ENCODE measurements at regions not wholly inside any gene's neighbourhood (a gene's known extent, or its start where the extent isn't known, plus 50 kb on each side); places are given as distances from the start of the nearest gene placed in this dataset.

GRCh38 chr9:36728651-36729520 is 156.2 kb downstream of the MELK start:
- H3K4me1 Mint-ChIP-seq (ENCODE audit: low read depth) = peaks cover 8% of the 10 kb centered on the region
- no peaks in the 10 kb centered on the region for H3K9me3 Mint-ChIP-seq
- no peaks in the 10 kb centered on the region for H3K27me3 Mint-ChIP-seq
- H3K36me3 Mint-ChIP-seq (ENCODE audit: low read depth) = no peaks in the 10 kb centered on the region
- intact Hi-C loops (cut with micrococcal nuclease) = loop anchor here (1.0 to 5.0 kb wide), 2 partner anchors 96 to 322 kb away; no protein-coding TSS in a partner anchor
- H3K4me3 Mint-ChIP-seq = no peak overlapping the region
- H3K27ac Mint-ChIP-seq = no peak overlapping the region

- Mint-ChIP-seq H3K9me3 (no peaks in the 10 kb centered on the region), H3K4me3 (no peak overlapping the region), H3K27ac (no peak overlapping the region), H3K27me3 (no peaks in the 10 kb centered on the region), H3K4me1 (ENCODE audit: low read depth) (peaks cover 8% of the 10 kb centered on the region), H3K36me3 (ENCODE audit: low read depth) (no peaks in the 10 kb centered on the region)
- intact Hi-C loops (cut with micrococcal nuclease) = loop anchor here (1.0 to 5.0 kb wide), 2 partner anchors 97 to 323 kb away; no protein-coding TSS in a partner anchor
These were observed 157.2 kb downstream of the MELK start for GRCh38 chr9:36729906-36730305.

GRCh38 chr9:36730414-36730813 is 157.7 kb downstream of the MELK start:
- intact Hi-C loops (cut with micrococcal nuclease) = no loop called here
- no peak overlapping the region for H3K4me3 Mint-ChIP-seq
- peaks cover 8% of the 10 kb centered on the region for H3K4me1 Mint-ChIP-seq (ENCODE audit: low read depth)
- no peak overlapping the region for H3K27ac Mint-ChIP-seq
- H3K36me3 Mint-ChIP-seq (ENCODE audit: low read depth) = no peaks in the 10 kb centered on the region
- no peaks in the 10 kb centered on the region for H3K9me3 Mint-ChIP-seq
- no peaks in the 10 kb centered on the region for H3K27me3 Mint-ChIP-seq

GRCh38 chr9:36731068-36731956 is 158.6 kb downstream of the MELK start:
- peaks cover 8% of the 10 kb centered on the region for H3K4me1 Mint-ChIP-seq (ENCODE audit: low read depth)
- peaks cover 6% of the 10 kb centered on the region for H3K27me3 Mint-ChIP-seq
- no peaks in the 10 kb centered on the region for H3K9me3 Mint-ChIP-seq
- intact Hi-C loops (cut with micrococcal nuclease) = no loop called here
- no peak overlapping the region for H3K4me3 Mint-ChIP-seq
- H3K27ac Mint-ChIP-seq = no peak overlapping the region
- no peaks in the 10 kb centered on the region for H3K36me3 Mint-ChIP-seq (ENCODE audit: low read depth)

- Mint-ChIP-seq H3K36me3 (ENCODE audit: low read depth) (no peaks in the 10 kb centered on the region), H3K27ac (no peak overlapping the region), H3K4me3 (no peak overlapping the region), H3K27me3 (peaks cover 24% of the 10 kb centered on the region), H3K9me3 (no peaks in the 10 kb centered on the region), H3K4me1 (ENCODE audit: low read depth) (peaks cover 8% of the 10 kb centered on the region)
- intact Hi-C loops (cut with micrococcal nuclease) = no loop called here
These were observed 162.0 kb downstream of the MELK start for GRCh38 chr9:36734737-36735136.

- H3K9me3 Mint-ChIP-seq = no peaks in the 10 kb centered on the region
- intact Hi-C loops (cut with micrococcal nuclease) = no loop called here
- H3K27ac Mint-ChIP-seq = no peak overlapping the region
- no peak overlapping the region for H3K4me3 Mint-ChIP-seq
- H3K27me3 Mint-ChIP-seq = peaks cover 42% of the 10 kb centered on the region
- no peaks in the 10 kb centered on the region for H3K36me3 Mint-ChIP-seq (ENCODE audit: low read depth)
- H3K4me1 Mint-ChIP-seq (ENCODE audit: low read depth) = peaks cover 3% of the 10 kb centered on the region
These were observed 164.0 kb downstream of the MELK start for GRCh38 chr9:36736648-36737047.

GRCh38 chr9:36738318-36738976 is 165.8 kb downstream of the MELK start:
- Mint-ChIP-seq H3K4me3 (no peak overlapping the region), H3K27ac (no peak overlapping the region), H3K36me3 (ENCODE audit: low read depth) (no peaks in the 10 kb centered on the region), H3K4me1 (ENCODE audit: low read depth) (no peaks in the 10 kb centered on the region), H3K27me3 (peaks cover 53% of the 10 kb centered on the region), H3K9me3 (no peaks in the 10 kb centered on the region)
- intact Hi-C loops (cut with micrococcal nuclease) = no loop called here

- no peaks in the 10 kb centered on the region for H3K9me3 Mint-ChIP-seq
- H3K4me3 Mint-ChIP-seq = no peak overlapping the region
- no peak overlapping the region for H3K27ac Mint-ChIP-seq
- H3K36me3 Mint-ChIP-seq (ENCODE audit: low read depth) = no peaks in the 10 kb centered on the region
- peaks cover 53% of the 10 kb centered on the region for H3K27me3 Mint-ChIP-seq
- intact Hi-C loops (cut with micrococcal nuclease) = no loop called here
- no peaks in the 10 kb centered on the region for H3K4me1 Mint-ChIP-seq (ENCODE audit: low read depth)
These were observed 166.8 kb downstream of the MELK start for GRCh38 chr9:36739373-36740116.

GRCh38 chr9:36742264-36742663 is 169.6 kb downstream of the MELK start:
- Mint-ChIP-seq H3K36me3 (ENCODE audit: low read depth) (no peaks in the 10 kb centered on the region), H3K4me1 (ENCODE audit: low read depth) (no peaks in the 10 kb centered on the region), H3K27ac (no peak overlapping the region), H3K4me3 (no peak overlapping the region), H3K9me3 (no peaks in the 10 kb centered on the region), H3K27me3 (peaks cover 47% of the 10 kb centered on the region)
- intact Hi-C loops (cut with micrococcal nuclease) = no loop called here

- Mint-ChIP-seq H3K27me3 (peaks cover 41% of the 10 kb centered on the region), H3K4me3 (no peak overlapping the region), H3K27ac (no peak overlapping the region), H3K9me3 (no peaks in the 10 kb centered on the region), H3K36me3 (ENCODE audit: low read depth) (no peaks in the 10 kb centered on the region), H3K4me1 (ENCODE audit: low read depth) (no peaks in the 10 kb centered on the region)
- intact Hi-C loops (cut with micrococcal nuclease) = no loop called here
These were observed 172.0 kb downstream of the MELK start for GRCh38 chr9:36744678-36745077.

- Mint-ChIP-seq H3K4me1 (ENCODE audit: low read depth) (no peaks in the 10 kb centered on the region), H3K4me3 (no peak overlapping the region), H3K27me3 (peaks cover 31% of the 10 kb centered on the region), H3K9me3 (no peaks in the 10 kb centered on the region), H3K27ac (no peak overlapping the region), H3K36me3 (ENCODE audit: low read depth) (no peaks in the 10 kb centered on the region)
- intact Hi-C loops (cut with micrococcal nuclease) = no loop called here
These were observed 173.3 kb downstream of the MELK start for GRCh38 chr9:36745977-36746376.

GRCh38 chr9:36746415-36746814 is 173.7 kb downstream of the MELK start:
- Mint-ChIP-seq H3K27ac (no peak overlapping the region), H3K4me3 (no peak overlapping the region), H3K4me1 (ENCODE audit: low read depth) (no peaks in the 10 kb centered on the region), H3K36me3 (ENCODE audit: low read depth) (no peaks in the 10 kb centered on the region), H3K9me3 (no peaks in the 10 kb centered on the region), H3K27me3 (peaks cover 27% of the 10 kb centered on the region)
- intact Hi-C loops (cut with micrococcal nuclease) = no loop called here

GRCh38 chr9:36748322-36748899 is 175.7 kb downstream of the MELK start:
- H3K27me3 Mint-ChIP-seq = peaks cover 15% of the 10 kb centered on the region
- H3K4me3 Mint-ChIP-seq = no peak overlapping the region
- H3K4me1 Mint-ChIP-seq (ENCODE audit: low read depth) = no peaks in the 10 kb centered on the region
- H3K27ac Mint-ChIP-seq = no peak overlapping the region
- no peaks in the 10 kb centered on the region for H3K36me3 Mint-ChIP-seq (ENCODE audit: low read depth)
- intact Hi-C loops (cut with micrococcal nuclease) = no loop called here
- no peaks in the 10 kb centered on the region for H3K9me3 Mint-ChIP-seq

Measured in dendritic cell treated with granulocyte-macrophage colony-stimulating factor and Interleukin-4, amounts not matched to agents 40 ng/mL and 50 ng/mL, for 4 days (primary cell).